Fibroblast of the conjunctiva (primary cell): ENCODE measurements at regions not wholly inside any gene's neighbourhood (a gene's known extent, or its start where the extent isn't known, plus 50 kb on each side); places are given as distances from the start of the nearest gene placed in this dataset.
A peak's percentile ranks its signal among the peaks of the same experiment; 100 is the strongest.
"Not testable (repeated sequence)": the region's sequence is repeated elsewhere in the genome, so short reads cannot be mapped to it uniquely, and the experiment has no call there.

Experiments used
- DNase-seq: peaks from one replicate; pipeline ENCODE4 v3.0.0-alpha.2; 2010; ENCODE audit warnings: low read depth

- DNase-seq = no peak
Observed at GRCh38 chr3:193801097-193801496, 208.1 kb downstream of the OPA1 start.

GRCh38 chr3:193803288-193803687 is 210.3 kb downstream of the OPA1 start:
- no peak for DNase-seq

- DNase-seq = no peak
Observed at GRCh38 chr3:193805448-193805847, 212.4 kb downstream of the OPA1 start.

GRCh38 chr3:193808317-193808716 is 215.3 kb downstream of the OPA1 start:
- DNase-seq = no peak

- no peak for DNase-seq
Observed at GRCh38 chr3:193809106-193809505, 216.1 kb downstream of the OPA1 start.

GRCh38 chr3:193812078-193812725 is 219.2 kb downstream of the OPA1 start:
- DNase-seq = no peak

GRCh38 chr3:193812791-193813500 is 219.9 kb downstream of the OPA1 start:
- no peak for DNase-seq

GRCh38 chr3:193813501-193813830 is 220.5 kb downstream of the OPA1 start:
- DNase-seq = no peak

GRCh38 chr3:193814166-193814892 is 221.3 kb downstream of the OPA1 start:
- no peak for DNase-seq

GRCh38 chr3:193815246-193816027 is 222.4 kb downstream of the OPA1 start:
- no peak for DNase-seq

- DNase-seq = no peak
Observed at GRCh38 chr3:193816028-193816395, 223.0 kb downstream of the OPA1 start.

GRCh38 chr3:193816656-193817311 is 223.8 kb downstream of the OPA1 start:
- DNase-seq = peak; percentile 27

- no peak for DNase-seq
Observed at GRCh38 chr3:193819117-193820010, 226.4 kb downstream of the OPA1 start.

- no peak for DNase-seq
Observed at GRCh38 chr3:193821151-193821668, 228.2 kb downstream of the OPA1 start.

GRCh38 chr3:193822492-193823212 is 229.6 kb downstream of the OPA1 start:
- no peak for DNase-seq

- DNase-seq = not testable (repeated sequence)
Observed at GRCh38 chr3:193823213-193823605, 230.2 kb downstream of the OPA1 start.

- no peak for DNase-seq
Observed at GRCh38 chr3:193824365-193824764, 231.4 kb downstream of the OPA1 start.

- no peak for DNase-seq
Observed at GRCh38 chr3:193825617-193826016, 232.6 kb downstream of the OPA1 start.

GRCh38 chr3:193826159-193826795 is 233.3 kb downstream of the OPA1 start:
- peak; percentile 30 for DNase-seq
